Cardiac muscle cell (in vitro differentiated cells and primary cell): ENCODE measurements at regions not wholly inside any gene's neighbourhood (a gene's known extent, or its start where the extent isn't known, plus 50 kb on each side); places are given as distances from the start of the nearest gene placed in this dataset.

Experiments used
- DNase-seq, 2 donors: peaks; one replicate each; pipeline versions ENCODE4 v3.0.0 to v3.0.0-alpha.2; 2010 to 2017; ENCODE audit warnings: low read depth in 1 of 2, low spot score in 1 of 2
- H3K27ac ChIP-seq: fragments of 200-600 bp; sonication (generic); 2 replicates; pipeline ENCODE4 v1.5.1; 2016
- H3K27me3 ChIP-seq: fragments of 200-600 bp; sonication (generic); 2 replicates; pipeline ENCODE4 v1.6.0; 2016; ENCODE audit warnings: control low read depth
- H3K36me3 ChIP-seq: fragments of 200-600 bp; sonication (generic); 2 replicates; pipeline ENCODE4 v1.5.1; 2016; ENCODE audit warnings: control low read depth
- H3K4me1 ChIP-seq: fragments of 200-600 bp; sonication (generic); 2 replicates; pipeline ENCODE4 v1.8.1; 2017; ENCODE audit warnings: low read depth, mild to moderate bottlenecking, mixed run types
- H3K4me3 ChIP-seq: fragments of 200-600 bp; sonication (generic); 2 replicates; pipeline ENCODE4 v1.5.1; 2016; ENCODE audit warnings: mild to moderate bottlenecking
- H3K9me3 ChIP-seq: fragments of 200-600 bp; sonication (generic); 2 replicates; pipeline ENCODE4 v1.5.1; 2017; ENCODE audit warnings: low read depth, mild to moderate bottlenecking, control low read depth
- CTCF ChIP-seq: IDR thresholded peaks from 2 replicates; pipeline ENCODE4 v1.5.1; 2012; ENCODE audit warnings: low read depth, mild to moderate bottlenecking, low read length

- TF ChIP-seq CTCF = no peak
- Histone ChIP-seq H3K27ac (no peak overlapping the region), H3K4me1 (no peaks in the 10 kb centered on the region), H3K4me3 (no peak overlapping the region), H3K36me3 (no peaks in the 10 kb centered on the region), H3K9me3 (no peaks in the 10 kb centered on the region), H3K27me3 (no peaks in the 10 kb centered on the region)
- no peak for DNase-seq
Observed at GRCh38 chr5:89615839-89616518, 733.0 kb upstream of the MEF2C start.

DNA sequence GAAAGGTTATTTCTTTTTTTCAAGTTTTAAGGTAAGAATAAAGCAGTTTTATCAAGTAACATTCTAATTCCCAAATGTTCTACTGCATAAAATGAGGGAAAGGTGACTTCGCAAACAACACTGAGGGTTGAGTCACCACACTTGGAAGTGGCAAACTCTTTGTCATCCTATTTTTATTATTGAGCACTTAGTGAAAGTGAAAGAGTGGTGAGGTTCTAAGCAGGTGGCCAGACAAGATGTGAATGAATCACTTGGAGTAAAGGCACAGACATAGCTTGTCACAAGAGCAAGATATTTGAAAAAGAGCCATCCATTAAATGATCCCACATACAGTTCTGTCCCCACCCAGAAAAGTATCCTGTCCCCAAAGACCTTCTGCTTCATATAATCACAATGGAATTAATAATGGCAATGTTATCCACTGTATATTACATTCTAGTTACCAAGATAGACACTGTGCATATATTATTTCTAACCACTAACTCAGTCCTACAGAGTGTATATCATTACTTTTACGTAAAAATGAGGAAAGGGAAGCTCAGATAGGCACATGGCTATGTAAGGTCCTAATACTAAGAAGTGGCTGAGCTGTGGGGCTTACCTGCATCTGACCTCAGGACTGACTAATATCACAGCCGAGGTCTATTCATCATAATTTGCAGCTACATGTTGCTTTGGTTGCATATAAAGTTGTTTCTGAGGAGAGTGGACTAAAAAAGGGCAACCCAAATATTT is 730.4 kb upstream of the MEF2C start:
- H3K27me3 ChIP-seq = no peaks in the 10 kb centered on the region
- H3K9me3 ChIP-seq = no peaks in the 10 kb centered on the region
- H3K27ac ChIP-seq = no peak overlapping the region
- no peak for DNase-seq
- H3K4me3 ChIP-seq = no peak overlapping the region
- no peak for TF ChIP-seq CTCF
- no peaks in the 10 kb centered on the region for H3K36me3 ChIP-seq
- H3K4me1 ChIP-seq = no peaks in the 10 kb centered on the region

DNA sequence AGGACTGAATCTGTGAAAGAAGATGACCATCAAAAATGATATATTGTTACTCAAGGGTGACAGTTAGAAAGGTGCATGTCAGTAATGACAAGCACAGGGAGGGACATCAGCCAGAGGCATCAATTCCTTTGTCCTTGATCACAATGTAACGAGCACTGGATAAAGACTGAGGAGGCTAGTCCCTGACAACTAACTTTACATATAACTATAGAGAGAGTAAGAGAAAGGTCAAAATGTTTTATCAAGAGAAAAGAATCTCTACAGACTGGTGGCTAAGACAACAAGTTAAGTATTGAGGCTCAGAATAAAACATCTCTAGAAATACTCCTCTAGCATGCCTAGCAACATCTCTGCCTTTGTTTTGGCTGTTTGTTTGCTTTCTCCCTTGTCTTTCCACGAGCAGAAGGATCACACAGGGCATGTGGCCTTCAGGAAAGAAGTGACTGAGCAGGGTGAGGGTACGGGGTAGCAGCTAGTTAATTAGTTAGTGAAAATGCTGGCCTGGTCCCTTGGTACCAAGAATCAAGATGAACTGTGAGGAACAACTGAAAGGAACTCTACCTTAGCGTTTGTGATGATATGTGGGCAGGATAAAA is 724.1 kb upstream of the MEF2C start:
- Histone ChIP-seq H3K36me3 (no peaks in the 10 kb centered on the region), H3K27me3 (no peaks in the 10 kb centered on the region), H3K4me3 (no peak overlapping the region), H3K4me1 (no peaks in the 10 kb centered on the region), H3K27ac (no peak overlapping the region), H3K9me3 (no peaks in the 10 kb centered on the region)
- DNase-seq = no peak
- TF ChIP-seq CTCF = no peak

DNA sequence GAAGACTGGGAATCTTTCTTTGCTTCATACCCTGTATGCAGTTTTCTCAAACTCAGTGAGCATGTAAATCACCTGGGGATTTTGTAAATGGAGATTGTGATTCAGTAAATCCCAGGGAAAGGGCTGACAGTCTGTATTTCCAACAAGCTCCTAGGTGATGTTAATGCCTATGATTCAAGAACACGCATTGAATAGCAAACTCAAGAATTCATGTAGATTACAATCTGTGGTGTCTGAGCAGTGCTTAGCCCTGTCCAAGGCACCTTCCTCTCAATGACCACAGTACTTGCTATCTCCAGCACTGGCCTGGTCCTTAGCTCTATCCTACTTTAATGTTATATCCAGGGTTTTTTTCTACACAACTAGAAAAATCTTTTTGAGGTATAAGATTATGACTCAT is 721.4 kb upstream of the MEF2C start:
- H3K27ac ChIP-seq = no peak overlapping the region
- no peak for TF ChIP-seq CTCF
- H3K9me3 ChIP-seq = no peaks in the 10 kb centered on the region
- no peak for DNase-seq
- no peaks in the 10 kb centered on the region for H3K36me3 ChIP-seq
- no peaks in the 10 kb centered on the region for H3K27me3 ChIP-seq
- no peak overlapping the region for H3K4me3 ChIP-seq
- no peaks in the 10 kb centered on the region for H3K4me1 ChIP-seq

- H3K27ac ChIP-seq = no peak overlapping the region
- H3K4me1 ChIP-seq = peaks cover 10% of the 10 kb centered on the region
- no peaks in the 10 kb centered on the region for H3K9me3 ChIP-seq
- no peaks in the 10 kb centered on the region for H3K27me3 ChIP-seq
- no peak for DNase-seq
- no peak overlapping the region for H3K4me3 ChIP-seq
- TF ChIP-seq CTCF = no peak
- no peaks in the 10 kb centered on the region for H3K36me3 ChIP-seq
Observed at GRCh38 chr5:89601880-89602279, 718.9 kb upstream of the MEF2C start.
